Forelimb muscle (tissue), 1 donor: ENCODE measurements at regions not wholly inside any gene's neighbourhood (a gene's known extent, or its start where the extent isn't known, plus 50 kb on each side); places are given as distances from the start of the nearest gene placed in this dataset.

Experiments used
- DNase-seq: peaks from one replicate; pipeline ENCODE4 v3.0.0-alpha.2; 2013; ENCODE audit warnings: low read depth

GRCh38 chr22:48702573-48703264, 1125.0 kb downstream of the BRD1 start:
- no peak for DNase-seq

- no peak for DNase-seq
Observed at GRCh38 chr22:48701296-48702030, 1126.2 kb downstream of the BRD1 start.

- no peak for DNase-seq
Observed at GRCh38 chr22:48700566-48701295, 1126.9 kb downstream of the BRD1 start.

GRCh38 chr22:48700180-48700565, 1127.5 kb downstream of the BRD1 start:
- DNase-seq = no peak

GRCh38 chr22:48699511-48699910, 1128.2 kb downstream of the BRD1 start:
- DNase-seq = no peak

GRCh38 chr22:48698618-48699017, 1129.1 kb downstream of the BRD1 start:
- no peak for DNase-seq

- no peak for DNase-seq
Observed at GRCh38 chr22:48697694-48698276, 1129.9 kb downstream of the BRD1 start.

GRCh38 chr22:48697223-48697622, 1130.5 kb downstream of the BRD1 start:
- DNase-seq = no peak

- no peak for DNase-seq
Observed at GRCh38 chr22:48696371-48696770, 1131.3 kb downstream of the BRD1 start.

GRCh38 chr22:48695731-48696305, 1131.9 kb downstream of the BRD1 start:
- no peak for DNase-seq

GRCh38 chr22:48695251-48695650, 1132.4 kb downstream of the BRD1 start:
- no peak for DNase-seq

GRCh38 chr22:48694296-48694883, 1133.3 kb downstream of the BRD1 start:
- DNase-seq = no peak

GRCh38 chr22:48693377-48694135, 1134.1 kb downstream of the BRD1 start:
- DNase-seq = no peak

GRCh38 chr22:48692734-48693376, 1134.8 kb downstream of the BRD1 start:
- DNase-seq = no peak

GRCh38 chr22:48691431-48691851, 1136.2 kb downstream of the BRD1 start:
- DNase-seq = no peak

- no peak for DNase-seq
Observed at GRCh38 chr22:48690583-48691317, 1136.9 kb downstream of the BRD1 start.

GRCh38 chr22:48689206-48689605, 1138.5 kb downstream of the BRD1 start:
- DNase-seq = no peak

- no peak for DNase-seq
Observed at GRCh38 chr22:48688366-48688765, 1139.3 kb downstream of the BRD1 start.

- no peak for DNase-seq
Observed at GRCh38 chr22:48687606-48688005, 1140.1 kb downstream of the BRD1 start.
